ENCODE measurements at regions not wholly inside any gene's neighbourhood (a gene's known extent, or its start where the extent isn't known, plus 50 kb on each side); places are given as distances from the start of the nearest gene placed in this dataset.

GRCh38 chr1:8230292-8230621 is 87.7 kb upstream of the SLC45A1 start:
- TF ChIP-seq REST (IDR thresholded peaks at IDR 0.05; ENCODE audit: insufficient replicate concordance, low read depth), result no peak
- TF ChIP-seq CTCF (IDR thresholded peaks at IDR 0.05; ENCODE audit: insufficient read depth, low read length), result no peak
